Breast epithelium (tissue), 3 donors: ENCODE measurements at regions not wholly inside any gene's neighbourhood (a gene's known extent, or its start where the extent isn't known, plus 50 kb on each side); places are given as distances from the start of the nearest gene placed in this dataset.

Experiments
- POLR2A ChIP-seq: fragments of 450-650 bp; IDR thresholded peaks from one replicate; pipeline ENCODE4 v1.6.1; 2016; ENCODE audit warnings: antibody characterized with exemption, mild to moderate bottlenecking, moderate library complexity
- TF ChIP-seq, protein P1 (sequence below), 3 donors: fragments of 450-650 bp; IDR thresholded peaks; one replicate each; pipeline ENCODE4 v1.5.1; 2016 to 2017; ENCODE audit warnings: antibody characterized with exemption in 3 of 3, mild to moderate bottlenecking in 3 of 3, moderate library complexity in 3 of 3

DNA sequence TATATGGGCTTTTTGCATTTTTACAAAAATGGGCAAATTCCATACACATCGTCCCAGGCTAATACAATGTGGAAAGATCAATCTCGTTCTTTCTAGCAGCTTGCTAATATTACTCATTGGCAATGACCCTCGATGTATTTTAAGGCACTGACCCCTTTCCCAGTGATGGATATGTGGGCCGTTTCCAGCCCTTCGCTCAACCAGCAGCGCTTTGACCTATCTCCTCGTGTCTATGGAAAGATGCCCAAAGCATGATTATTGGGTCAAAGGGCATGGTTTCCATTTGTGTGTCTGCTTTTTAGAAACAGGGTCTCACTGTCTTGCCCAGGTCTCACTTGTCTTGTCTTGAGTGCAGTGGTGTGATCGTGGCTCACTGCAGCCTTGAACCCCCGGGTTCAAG lies 273.8 kb downstream of the MRTFB start:
- TF ChIP-seq, protein P1, sequence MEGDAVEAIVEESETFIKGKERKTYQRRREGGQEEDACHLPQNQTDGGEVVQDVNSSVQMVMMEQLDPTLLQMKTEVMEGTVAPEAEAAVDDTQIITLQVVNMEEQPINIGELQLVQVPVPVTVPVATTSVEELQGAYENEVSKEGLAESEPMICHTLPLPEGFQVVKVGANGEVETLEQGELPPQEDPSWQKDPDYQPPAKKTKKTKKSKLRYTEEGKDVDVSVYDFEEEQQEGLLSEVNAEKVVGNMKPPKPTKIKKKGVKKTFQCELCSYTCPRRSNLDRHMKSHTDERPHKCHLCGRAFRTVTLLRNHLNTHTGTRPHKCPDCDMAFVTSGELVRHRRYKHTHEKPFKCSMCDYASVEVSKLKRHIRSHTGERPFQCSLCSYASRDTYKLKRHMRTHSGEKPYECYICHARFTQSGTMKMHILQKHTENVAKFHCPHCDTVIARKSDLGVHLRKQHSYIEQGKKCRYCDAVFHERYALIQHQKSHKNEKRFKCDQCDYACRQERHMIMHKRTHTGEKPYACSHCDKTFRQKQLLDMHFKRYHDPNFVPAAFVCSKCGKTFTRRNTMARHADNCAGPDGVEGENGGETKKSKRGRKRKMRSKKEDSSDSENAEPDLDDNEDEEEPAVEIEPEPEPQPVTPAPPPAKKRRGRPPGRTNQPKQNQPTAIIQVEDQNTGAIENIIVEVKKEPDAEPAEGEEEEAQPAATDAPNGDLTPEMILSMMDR (IDR thresholded peaks at IDR 0.05), result no peak
- TF ChIP-seq POLR2A, result no peak
